Colon (tissue), 2 donors: ENCODE measurements at regions not wholly inside any gene's neighbourhood (a gene's known extent, or its start where the extent isn't known, plus 50 kb on each side); places are given as distances from the start of the nearest gene placed in this dataset.

Experiments
- FAIRE-seq: peaks from 2 replicates; lab custom pipeline; 2012; peaks lifted over from hg19 to GRCh38; lab: Jason Lieb, UNC
- donor health status: control.
- donor health status: control.

- FAIRE-seq = no peak
These were observed 56.2 kb upstream of the LPP start for GRCh38 chr3:188097791-188098190.

DNA sequence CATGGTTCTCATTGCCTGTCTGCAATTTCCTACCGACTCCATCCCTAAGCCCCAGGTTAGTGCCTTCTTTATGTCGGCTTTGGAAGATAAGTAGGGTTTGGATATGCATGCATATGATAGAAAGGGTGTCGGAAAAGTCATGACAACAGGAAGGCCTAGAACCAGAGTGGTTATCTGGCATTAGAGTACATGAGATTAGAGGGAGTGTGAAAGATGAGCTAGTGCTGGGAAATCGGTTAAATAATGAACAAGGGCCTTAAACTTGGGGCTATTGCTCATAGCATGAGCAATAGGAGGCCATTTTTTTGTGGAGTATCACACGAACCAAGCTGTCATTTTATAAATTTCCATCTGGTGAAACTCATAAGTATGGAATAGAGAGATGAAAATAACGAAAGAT, 54.0 kb upstream of the LPP start:
- FAIRE-seq = no peak

GRCh38 chr3:188102861-188103547, 51.0 kb upstream of the LPP start:
- FAIRE-seq = no peak

DNA sequence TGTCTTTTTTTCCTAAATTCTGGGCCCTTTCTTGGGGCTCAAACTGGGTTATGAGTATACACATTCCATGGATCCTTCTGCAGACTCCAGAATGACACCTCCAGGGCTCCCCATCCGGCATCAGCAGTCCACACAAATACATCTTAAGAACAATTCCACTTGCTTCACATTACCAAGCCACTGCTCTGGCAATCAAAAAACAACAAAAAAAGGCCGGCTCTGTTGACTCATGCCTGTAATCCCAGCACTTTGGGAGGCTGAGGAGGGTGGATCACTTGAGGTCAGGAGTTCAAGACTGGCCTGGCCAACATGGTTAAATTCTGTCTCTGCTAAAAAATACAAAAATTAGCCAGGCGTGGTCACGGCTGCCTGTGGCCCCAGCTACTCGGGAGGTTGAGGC, 49.9 kb upstream of the LPP start:
- FAIRE-seq = no peak
